ENCODE measurements at regions not wholly inside any gene's neighbourhood (a gene's known extent, or its start where the extent isn't known, plus 50 kb on each side); places are given as distances from the start of the nearest gene placed in this dataset.

- intact Hi-C loops (cut with micrococcal nuclease; ENCODE audit: unreplicated experiment), result no loop called here
- H4K20me1 ChIP-seq (ENCODE audit: insufficient read depth), result no peaks in the 10 kb centered on the region
- peaks cover 25% of the 10 kb centered on the region for H3K4me1 ChIP-seq (replicated peaks; ENCODE audit: insufficient read depth)
- no peaks in the 10 kb centered on the region for H3K79me2 ChIP-seq (ENCODE audit: low read depth)
- DNase-seq, result no peak
- H3K4me2 ChIP-seq, result no peak overlapping the region
- no peak overlapping the region for H2AFZ ChIP-seq
- H3F3A ChIP-seq (ENCODE audit: insufficient read depth, low read depth), result no peaks in the 10 kb centered on the region; the same call in 1 of the 2 replicates
- H3K27ac ChIP-seq, result no peak overlapping the region
- no peak overlapping the region for H3K4me3 ChIP-seq
- no peaks in the 10 kb centered on the region for H3K9me3 ChIP-seq (ENCODE audit: insufficient read depth, low read depth)
- H3K9me2 ChIP-seq (ENCODE audit: insufficient read depth), result no peaks in the 10 kb centered on the region
- ChIA-PET POLR2A (ENCODE audit: unreplicated experiment) (no interaction called here), CTCF (interaction anchor here (0.5 kb wide), 1 partner anchor 908 kb away, joined by 3 read pairs; no protein-coding TSS in a partner anchor)
- no peaks in the 10 kb centered on the region for H3K27me3 ChIP-seq (ENCODE audit: insufficient read depth, low read depth)
- no TSS peak for BruUV-seq (replicated peaks)
- H3K36me3 ChIP-seq (ENCODE audit: low read depth), result no peaks in the 10 kb centered on the region
- TF ChIP-seq CTCF (conservative IDR thresholded peaks at IDR 0.05) (no peak), EZH2 (IDR thresholded peaks at IDR 0.05; ENCODE audit: low read depth) (no peak)
Measured at GRCh38 chr13:27857282-27857681, 62.5 kb upstream of the PDX1 start.

- H2AFZ ChIP-seq, result no peak overlapping the region
- ChIA-PET CTCF (no interaction called here), POLR2A (ENCODE audit: unreplicated experiment) (no interaction called here)
- no peaks in the 10 kb centered on the region for H3K79me2 ChIP-seq (ENCODE audit: low read depth)
- no TSS peak for BruUV-seq (replicated peaks)
- no peaks in the 10 kb centered on the region for H4K20me1 ChIP-seq (ENCODE audit: insufficient read depth)
- peaks cover 17% of the 10 kb centered on the region for H3K4me1 ChIP-seq (replicated peaks; ENCODE audit: insufficient read depth)
- no peaks in the 10 kb centered on the region for H3K9me2 ChIP-seq (ENCODE audit: insufficient read depth)
- H3K4me3 ChIP-seq, result no peak overlapping the region
- H3K9me3 ChIP-seq (ENCODE audit: insufficient read depth, low read depth), result no peaks in the 10 kb centered on the region
- no peak overlapping the region for H3K27ac ChIP-seq
- H3K36me3 ChIP-seq (ENCODE audit: low read depth), result no peaks in the 10 kb centered on the region
- intact Hi-C loops (cut with micrococcal nuclease; ENCODE audit: unreplicated experiment), result no loop called here
- TF ChIP-seq EZH2 (IDR thresholded peaks at IDR 0.05; ENCODE audit: low read depth) (no peak), CTCF (conservative IDR thresholded peaks at IDR 0.05) (no peak)
- H3K27me3 ChIP-seq (ENCODE audit: insufficient read depth, low read depth), result no peaks in the 10 kb centered on the region
- H3K4me2 ChIP-seq, result no peak overlapping the region
- no peaks in the 10 kb centered on the region for H3F3A ChIP-seq (ENCODE audit: insufficient read depth, low read depth)
- DNase-seq, result no peak
Measured at GRCh38 chr13:27858046-27858445, 61.8 kb upstream of the PDX1 start.

- ChIA-PET CTCF (no interaction called here), POLR2A (ENCODE audit: unreplicated experiment) (no interaction called here)
- Histone ChIP-seq H3F3A (ENCODE audit: insufficient read depth, low read depth) (no peaks in the 10 kb centered on the region), H3K9me3 (ENCODE audit: insufficient read depth, low read depth) (no peaks in the 10 kb centered on the region), H3K4me3 (no peak overlapping the region), H3K4me2 (no peak overlapping the region), H3K9me2 (ENCODE audit: insufficient read depth) (no peaks in the 10 kb centered on the region), H2AFZ (no peak overlapping the region), H3K79me2 (ENCODE audit: low read depth) (no peaks in the 10 kb centered on the region), H3K4me1 (replicated peaks; ENCODE audit: insufficient read depth) (no peaks in the 10 kb centered on the region), H3K36me3 (ENCODE audit: low read depth) (no peaks in the 10 kb centered on the region), H3K27ac (no peak overlapping the region), H3K27me3 (ENCODE audit: insufficient read depth, low read depth) (no peaks in the 10 kb centered on the region), H4K20me1 (ENCODE audit: insufficient read depth) (no peaks in the 10 kb centered on the region)
- intact Hi-C loops (cut with micrococcal nuclease; ENCODE audit: unreplicated experiment), result no loop called here
- TF ChIP-seq CTCF (conservative IDR thresholded peaks at IDR 0.05) (no peak), EZH2 (IDR thresholded peaks at IDR 0.05; ENCODE audit: low read depth) (no peak)
- DNase-seq, result no peak
- BruUV-seq (replicated peaks), result no TSS peak
Measured at GRCh38 chr13:27860743-27861142, 59.1 kb upstream of the PDX1 start.

Data from PC-9 (cell line).